Mammary epithelial cell (primary cell): ENCODE measurements at regions not wholly inside any gene's neighbourhood (a gene's known extent, or its start where the extent isn't known, plus 50 kb on each side); places are given as distances from the start of the nearest gene placed in this dataset.

Source experiments
- CTCF ChIP-seq, 2 donors: IDR thresholded peaks in 1 of 2; conservative IDR thresholded peaks in 1 of 2; 2 replicates each; pipeline ENCODE4 v1.5.1; 2011 to 2012; ENCODE audit warnings: inconsistent platforms in 2 of 2, low read length in 2 of 2, mild to moderate bottlenecking in 2 of 2, control low read depth in 1 of 2, low read depth in 1 of 2; ENCODE audit not compliant: insufficient read depth in 1 of 2; ENCODE audit errors: extremely low read depth in 1 of 2
- EZH2 ChIP-seq: IDR thresholded peaks from 2 replicates; pipeline ENCODE4 v1.6.1; 2012; ENCODE audit warnings: low read length, inconsistent platforms, borderline replicate concordance

DNA sequence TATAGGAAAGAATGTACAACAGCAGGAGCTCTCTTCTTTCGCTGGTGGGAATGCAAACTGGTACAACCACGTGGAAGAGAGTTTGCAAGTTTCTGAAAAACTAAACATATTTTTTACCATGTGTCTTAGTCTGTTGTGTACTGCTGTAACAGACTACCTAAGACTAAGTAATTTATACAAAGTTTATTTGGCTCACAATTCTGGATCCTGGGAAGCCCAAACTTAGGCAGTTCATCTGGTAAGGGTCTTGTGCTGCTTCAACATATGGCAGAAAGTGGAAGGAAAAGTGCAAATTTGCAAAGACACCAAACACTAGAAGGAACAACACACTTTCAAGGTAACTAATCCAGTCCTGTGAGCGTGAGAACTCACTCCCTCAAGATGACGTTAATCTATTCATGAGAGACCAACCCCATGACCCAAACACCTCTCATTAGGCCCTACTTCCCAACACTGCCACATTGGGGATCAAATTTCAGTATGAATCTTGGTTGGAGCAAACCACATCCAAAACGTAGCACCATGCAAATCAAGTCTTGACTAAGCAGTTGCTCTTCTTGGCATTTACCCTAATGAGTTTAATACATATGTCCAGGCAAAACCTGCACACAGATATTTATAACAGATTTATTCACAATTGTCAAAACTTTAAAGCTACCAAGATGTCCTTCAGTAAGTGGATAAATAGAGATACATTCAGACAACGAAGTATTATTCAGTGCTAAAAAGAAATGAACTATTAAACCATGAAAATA lies 481.9 kb upstream of the FOXG1 start:
- TF ChIP-seq EZH2 (no peak), CTCF (conservative IDR thresholded peaks at IDR 0.05 in 1 of 2, IDR thresholded peaks at IDR 0.05 in 1 of 2; ENCODE audit: extremely low read depth in 1 of 2, insufficient read depth in 1 of 2, low read depth in 1 of 2, low read length in 2 of 2) (no peak)
